Spleen (tissue), 7 donors: ENCODE measurements at regions not wholly inside any gene's neighbourhood (a gene's known extent, or its start where the extent isn't known, plus 50 kb on each side); places are given as distances from the start of the nearest gene placed in this dataset.

ENCODE experiments used
- POLR2A ChIP-seq, 3 donors: fragments of 450-650 bp; IDR thresholded peaks; one replicate each; pipeline ENCODE4 v1.5.1; 2017; ENCODE audit warnings: antibody characterized with exemption in 3 of 3, mild to moderate bottlenecking in 1 of 3
- POLR2AphosphoS5 ChIP-seq, 3 donors: sonication (generic); formaldehyde crosslinking; IDR thresholded peaks; one replicate each; pipeline ENCODE4 v1.5.1; 2017; ENCODE audit warnings: antibody characterized with exemption in 3 of 3
- TF ChIP-seq, protein P1 (sequence below), 11 experiments: fragments of 200-600 bp in 7 of 11; fragments of 450-650 bp in 4 of 11; sonication (generic) in 4 of 11; IDR thresholded peaks in 8 of 11; conservative IDR thresholded peaks in 3 of 11; 1 replicate in 7 of 11; 2 replicates in 4 of 11; pipeline versions ENCODE4 v1.4.0 to v1.8.0; 2016 to 2021; ENCODE audit warnings: antibody characterized with exemption in 11 of 11, inconsistent platforms in 4 of 11, mild to moderate bottlenecking in 1 of 11
- donor health status: DM: no; HTN: no; CAD: no; lungs with moderate emphysema.
- donor health status: DM: no; HTN: no; CAD: no.
- donor health status: DM: no; HTN: no; CAD: no.

DNA sequence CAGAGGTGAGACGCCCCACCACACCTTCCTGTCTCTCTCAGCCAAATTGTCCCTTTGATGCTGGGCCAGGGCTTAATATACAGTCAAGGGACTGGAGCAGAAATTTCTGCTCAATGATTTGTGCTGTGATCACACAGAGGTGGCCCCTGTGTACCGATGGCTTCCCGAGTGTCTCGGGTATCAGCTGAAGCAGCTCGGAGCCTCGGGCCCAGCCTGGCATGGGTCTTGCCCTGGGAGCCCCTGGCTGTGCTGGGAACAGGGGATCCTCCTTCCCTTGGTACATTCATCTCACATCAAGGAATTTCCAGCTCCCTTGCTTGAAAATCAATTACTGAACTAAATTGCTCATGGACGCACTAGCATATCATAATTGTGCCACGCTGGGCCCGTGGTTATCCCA, 148.8 kb upstream of the C1orf174 start:
- TF ChIP-seq POLR2A (IDR thresholded peaks at IDR 0.05) (no peak), POLR2AphosphoS5 (IDR thresholded peaks at IDR 0.05) (no peak)
- TF ChIP-seq, protein P1, sequence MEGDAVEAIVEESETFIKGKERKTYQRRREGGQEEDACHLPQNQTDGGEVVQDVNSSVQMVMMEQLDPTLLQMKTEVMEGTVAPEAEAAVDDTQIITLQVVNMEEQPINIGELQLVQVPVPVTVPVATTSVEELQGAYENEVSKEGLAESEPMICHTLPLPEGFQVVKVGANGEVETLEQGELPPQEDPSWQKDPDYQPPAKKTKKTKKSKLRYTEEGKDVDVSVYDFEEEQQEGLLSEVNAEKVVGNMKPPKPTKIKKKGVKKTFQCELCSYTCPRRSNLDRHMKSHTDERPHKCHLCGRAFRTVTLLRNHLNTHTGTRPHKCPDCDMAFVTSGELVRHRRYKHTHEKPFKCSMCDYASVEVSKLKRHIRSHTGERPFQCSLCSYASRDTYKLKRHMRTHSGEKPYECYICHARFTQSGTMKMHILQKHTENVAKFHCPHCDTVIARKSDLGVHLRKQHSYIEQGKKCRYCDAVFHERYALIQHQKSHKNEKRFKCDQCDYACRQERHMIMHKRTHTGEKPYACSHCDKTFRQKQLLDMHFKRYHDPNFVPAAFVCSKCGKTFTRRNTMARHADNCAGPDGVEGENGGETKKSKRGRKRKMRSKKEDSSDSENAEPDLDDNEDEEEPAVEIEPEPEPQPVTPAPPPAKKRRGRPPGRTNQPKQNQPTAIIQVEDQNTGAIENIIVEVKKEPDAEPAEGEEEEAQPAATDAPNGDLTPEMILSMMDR (IDR thresholded peaks at IDR 0.05 in 8 of 11, conservative IDR thresholded peaks at IDR 0.05 in 3 of 11), result no peak
